Psoas muscle (tissue), 7 donors: ENCODE measurements at regions not wholly inside any gene's neighbourhood (a gene's known extent, or its start where the extent isn't known, plus 50 kb on each side); places are given as distances from the start of the nearest gene placed in this dataset.
A peak's percentile ranks its signal among the peaks of the same experiment; 100 is the strongest.

Source experiments
- ATAC-seq, 4 donors: fragments of 200-7000 bp; cut with Tn5 transposase; one replicate each; pipeline ENCODE4 v1.9.1; 2020; ENCODE audit warnings: moderate library complexity in 3 of 4, mild to moderate bottlenecking in 2 of 4
- DNase-seq, 2 donors: peaks; one replicate each; pipeline ENCODE4 v3.0.0-alpha.2; 2020
- H3K27ac ChIP-seq: fragments of 200-600 bp; one replicate; pipeline ENCODE4 v1.8.0; 2022
- H3K27me3 ChIP-seq, 3 donors: fragments of 200-600 bp in 1 of 3; one replicate each; pipeline versions ENCODE4 v1.6.1 to v1.8.0; 2013 to 2022; ENCODE audit warnings: low read length in 2 of 3, mild to moderate bottlenecking in 2 of 3, moderate library complexity in 1 of 3; ENCODE audit not compliant: insufficient read depth in 3 of 3
- H3K36me3 ChIP-seq, 2 donors: fragments of 200-600 bp in 1 of 2; one replicate each; pipeline versions ENCODE4 v1.6.1 to v1.8.0; 2013 to 2022; ENCODE audit warnings: low read depth in 1 of 2, mild to moderate bottlenecking in 1 of 2, moderate library complexity in 1 of 2; ENCODE audit not compliant: insufficient read depth in 1 of 2
- H3K4me1 ChIP-seq: fragments of 200-600 bp; one replicate; pipeline ENCODE4 v1.8.0; 2022
- H3K4me3 ChIP-seq: fragments of 200-600 bp; one replicate; pipeline ENCODE4 v1.8.0; 2022; ENCODE audit warnings: mild to moderate bottlenecking
- H3K9me3 ChIP-seq: fragments of 200-600 bp; one replicate; pipeline ENCODE4 v1.8.0; 2022
- WGBS, 3 donors: extraction: QIAGEN DNeasy Blood & Tissue Kit; methylation state at CpG; one replicate each; pipeline versions ENCODE4 v1.1.6 to v1.1.7; 2013; 5-methylcytosine and 5-hydroxymethylcytosine counted together
- intact Hi-C, 2 donors: fragments of 100-400 bp; cut with DNase I; formaldehyde crosslinking; loops; one replicate each; pipeline versions ENCODE4 v1.11.0 to v1.14.2; 2022
- TF ChIP-seq, protein P1 (sequence below): fragments of 200-600 bp; IDR thresholded peaks from one replicate; pipeline ENCODE4 v1.8.0; 2022; ENCODE audit warnings: antibody characterized with exemption
- donor health status: healthy with polysubstance abuse.
- donor health status: DM: no; HTN: no; CAD: no; lungs with moderate emphysema.
- donor health status: Bipolar disorder and iron deficiency.
- donor health status: healthy.
- donor health status: DM: yes; HTN: yes; CAD: no.
- donor health status: DM: no; HTN: no; CAD: no.
- donor health status: DM: yes; HTN: yes; CAD: no.

DNA sequence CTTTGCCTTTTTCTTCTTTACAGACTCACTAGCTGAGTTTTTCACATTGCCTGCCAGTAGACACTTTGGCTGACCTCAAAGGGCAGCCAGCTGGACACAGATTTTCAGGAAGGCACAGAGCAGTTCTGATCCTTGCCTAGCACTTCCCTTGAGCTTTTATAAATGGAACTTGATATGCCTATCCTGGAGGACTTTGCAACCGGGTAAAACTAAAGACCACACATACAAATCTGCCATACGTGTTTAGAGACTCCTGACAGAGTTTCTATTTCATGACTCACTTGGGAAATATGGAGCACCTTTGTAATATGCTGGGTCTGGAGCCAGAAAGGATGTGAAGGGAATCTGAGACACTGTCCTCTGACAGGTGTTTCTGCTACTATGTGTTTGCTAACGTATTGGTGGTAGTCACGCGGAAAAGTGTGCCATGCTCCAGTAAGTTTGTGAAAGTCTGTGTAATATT is 56.7 kb upstream of the RASSF6 start:
- no peaks in the 10 kb centered on the region for H3K4me1 ChIP-seq
- 10 to 17% (median 15%) methylated on average over 5 of the region's 5 CpGs for WGBS, 3 donors
- no peaks in the 10 kb centered on the region for H3K36me3 ChIP-seq
- TF ChIP-seq, protein P1, sequence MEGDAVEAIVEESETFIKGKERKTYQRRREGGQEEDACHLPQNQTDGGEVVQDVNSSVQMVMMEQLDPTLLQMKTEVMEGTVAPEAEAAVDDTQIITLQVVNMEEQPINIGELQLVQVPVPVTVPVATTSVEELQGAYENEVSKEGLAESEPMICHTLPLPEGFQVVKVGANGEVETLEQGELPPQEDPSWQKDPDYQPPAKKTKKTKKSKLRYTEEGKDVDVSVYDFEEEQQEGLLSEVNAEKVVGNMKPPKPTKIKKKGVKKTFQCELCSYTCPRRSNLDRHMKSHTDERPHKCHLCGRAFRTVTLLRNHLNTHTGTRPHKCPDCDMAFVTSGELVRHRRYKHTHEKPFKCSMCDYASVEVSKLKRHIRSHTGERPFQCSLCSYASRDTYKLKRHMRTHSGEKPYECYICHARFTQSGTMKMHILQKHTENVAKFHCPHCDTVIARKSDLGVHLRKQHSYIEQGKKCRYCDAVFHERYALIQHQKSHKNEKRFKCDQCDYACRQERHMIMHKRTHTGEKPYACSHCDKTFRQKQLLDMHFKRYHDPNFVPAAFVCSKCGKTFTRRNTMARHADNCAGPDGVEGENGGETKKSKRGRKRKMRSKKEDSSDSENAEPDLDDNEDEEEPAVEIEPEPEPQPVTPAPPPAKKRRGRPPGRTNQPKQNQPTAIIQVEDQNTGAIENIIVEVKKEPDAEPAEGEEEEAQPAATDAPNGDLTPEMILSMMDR, result no peak
- no peak overlapping the region for H3K4me3 ChIP-seq
- H3K9me3 ChIP-seq, result no peaks in the 10 kb centered on the region
- H3K27me3 ChIP-seq, result no peaks in the 10 kb centered on the region
- intact Hi-C loops, result no loop called here
- ATAC-seq, result peak in 3 of 4 donors; percentile 67 to 78 (median 68)
- H3K27ac ChIP-seq, result no peak overlapping the region
- DNase-seq, result no peak

DNA sequence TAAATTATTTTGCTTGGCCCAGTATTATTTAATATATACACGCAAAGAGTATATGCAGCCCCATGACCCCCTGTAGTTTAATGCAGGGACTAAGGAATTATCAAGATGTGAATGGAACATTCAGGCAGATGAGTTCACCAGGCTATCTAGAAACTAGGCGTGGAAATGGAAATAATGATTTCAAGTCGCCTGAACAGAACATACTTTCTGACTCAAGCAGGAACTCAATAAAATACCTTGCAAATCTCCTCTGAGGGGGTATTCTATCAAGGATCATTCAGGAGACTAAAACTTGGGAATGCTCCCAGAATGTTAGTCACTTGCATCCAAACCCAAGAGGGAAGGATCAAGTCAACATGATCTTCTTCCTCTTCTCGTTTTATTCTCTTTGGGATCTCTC is 59.6 kb upstream of the RASSF6 start:
- Histone ChIP-seq H3K27me3 (no peaks in the 10 kb centered on the region), H3K27ac (no peak overlapping the region), H3K9me3 (no peaks in the 10 kb centered on the region), H3K36me3 (no peaks in the 10 kb centered on the region), H3K4me1 (no peaks in the 10 kb centered on the region), H3K4me3 (no peak overlapping the region)
- DNase-seq (no peak), ATAC-seq (no peak)
- intact Hi-C loops, result no loop called here
- TF ChIP-seq, protein P1, result no peak
- WGBS, 3 donors, result 65 to 69% (median 68%) methylated on average over 4 of the region's 4 CpGs

DNA sequence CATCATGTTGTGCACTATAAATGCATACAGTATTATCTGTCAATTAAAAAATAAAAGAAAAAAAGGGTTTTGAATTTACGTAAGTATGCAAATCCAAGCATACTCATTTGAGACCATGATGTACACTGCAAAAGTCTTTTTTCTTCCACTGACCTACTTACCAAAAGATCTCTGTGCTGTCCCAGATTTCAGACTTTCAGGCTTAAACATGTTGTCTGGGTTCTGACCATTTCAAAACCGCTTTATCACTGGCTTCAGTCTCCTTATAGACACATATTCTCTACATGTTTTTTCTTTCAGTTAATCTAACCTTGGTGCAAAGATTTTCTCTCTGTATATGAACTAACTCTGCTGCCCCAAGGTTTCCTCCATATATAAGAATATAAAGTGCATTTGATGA is 58.6 kb upstream of the CXCL8 start:
- Histone ChIP-seq H3K4me1 (no peaks in the 10 kb centered on the region), H3K36me3 (no peaks in the 10 kb centered on the region), H3K9me3 (no peaks in the 10 kb centered on the region), H3K4me3 (no peak overlapping the region), H3K27ac (no peak overlapping the region), H3K27me3 (no peaks in the 10 kb centered on the region)
- TF ChIP-seq, protein P1, result no peak
- no peak for DNase-seq
- 46 to 48% (median 48%) methylated on average over 2 of the region's 2 CpGs for WGBS, 3 donors
- ATAC-seq, result no peak
- intact Hi-C loops, result no loop called here

DNA sequence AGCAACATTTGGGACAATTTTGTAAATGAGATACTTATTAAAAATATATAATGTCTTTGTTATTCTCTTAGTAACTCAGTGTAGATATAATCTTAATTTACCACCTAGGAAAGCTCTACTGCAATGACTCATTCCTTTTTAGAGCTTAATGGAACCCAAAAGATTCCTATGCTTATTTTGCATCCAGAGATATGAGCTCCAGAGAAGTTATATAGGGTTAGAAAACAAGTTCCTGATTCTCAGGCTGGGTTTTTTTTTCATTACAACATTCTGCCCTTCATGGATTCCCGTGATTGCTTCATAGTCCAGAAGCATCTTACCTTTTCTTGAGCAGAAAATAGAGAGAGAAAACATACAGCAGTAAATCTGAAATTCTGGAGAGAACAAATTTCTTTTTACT is 57.9 kb upstream of the CXCL8 start:
- Histone ChIP-seq H3K9me3 (no peaks in the 10 kb centered on the region), H3K4me1 (no peaks in the 10 kb centered on the region), H3K27ac (no peak overlapping the region), H3K27me3 (no peaks in the 10 kb centered on the region), H3K4me3 (no peak overlapping the region), H3K36me3 (no peaks in the 10 kb centered on the region)
- 74 to 83% (median 82%) methylated on average over 1 of the region's 1 CpG for WGBS, 3 donors
- intact Hi-C loops, result no loop called here
- TF ChIP-seq, protein P1, result no peak
- no peak for ATAC-seq
- no peak for DNase-seq

DNA sequence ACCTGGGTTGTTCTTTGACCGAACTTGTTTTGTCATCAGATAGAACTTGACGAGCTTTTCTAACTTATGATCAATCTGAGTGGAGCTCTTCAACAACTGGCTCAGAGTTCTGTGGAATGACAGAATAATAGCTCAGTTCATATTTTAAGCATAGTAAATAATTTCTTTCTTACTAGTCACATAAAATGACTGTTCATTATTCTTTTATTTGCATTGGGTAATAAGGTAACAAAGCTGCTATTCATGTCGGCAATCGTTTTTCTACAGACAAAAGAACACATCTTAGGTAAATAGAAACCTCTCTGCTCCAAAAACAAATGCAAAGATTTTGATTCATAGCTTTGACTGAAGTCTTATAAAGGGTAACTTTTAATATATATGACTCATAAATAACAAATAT is 57.3 kb upstream of the CXCL8 start:
- Histone ChIP-seq H3K9me3 (no peaks in the 10 kb centered on the region), H3K4me3 (no peak overlapping the region), H3K27ac (no peak overlapping the region), H3K36me3 (no peaks in the 10 kb centered on the region), H3K27me3 (no peaks in the 10 kb centered on the region), H3K4me1 (no peaks in the 10 kb centered on the region)
- intact Hi-C loops, result no loop called here
- WGBS, 3 donors, result 89 to 92% (median 90%) methylated on average over 4 of the region's 4 CpGs
- TF ChIP-seq, protein P1, result no peak
- DNase-seq (no peak), ATAC-seq (no peak)
